H9 (cell line): ENCODE measurements at regions not wholly inside any gene's neighbourhood (a gene's known extent, or its start where the extent isn't known, plus 50 kb on each side); places are given as distances from the start of the nearest gene placed in this dataset.

Experiments used
- DNase-seq: peaks from one replicate; pipeline ENCODE4 v3.0.0-alpha.2; 2017
- H2AFZ ChIP-seq: one replicate; pipeline ENCODE4 v1.6.1; 2013; ENCODE audit warnings: mild to moderate bottlenecking, low read length, control low read depth, moderate library complexity
- H2AK5ac ChIP-seq: 2 replicates; pipeline ENCODE4 v1.6.1; 2013; ENCODE audit warnings: low read length, control low read depth, mixed read lengths; ENCODE audit not compliant: insufficient read length
- H2BK120ac ChIP-seq: one replicate; pipeline ENCODE4 v1.6.1; 2013; ENCODE audit warnings: low read depth, mild to moderate bottlenecking, low read length, control low read depth, inconsistent platforms; ENCODE audit not compliant: poor library complexity, severe bottlenecking
- H2BK12ac ChIP-seq: 2 replicates; pipeline ENCODE4 v1.6.1; 2013; ENCODE audit warnings: low read length, control low read depth, mixed read lengths, low read depth; ENCODE audit not compliant: insufficient read length
- H2BK15ac ChIP-seq: 2 replicates; pipeline ENCODE4 v1.6.1; 2013; ENCODE audit warnings: low read depth, low read length, control low read depth
- H2BK20ac ChIP-seq: one replicate; pipeline ENCODE4 v1.6.1; 2013; ENCODE audit warnings: low read depth, mild to moderate bottlenecking, low read length, control low read depth, inconsistent platforms; ENCODE audit not compliant: poor library complexity, severe bottlenecking
- H2BK5ac ChIP-seq: 2 replicates; pipeline ENCODE4 v1.6.1; 2013; ENCODE audit warnings: low read length, control low read depth, mixed read lengths; ENCODE audit not compliant: insufficient read length
- H3K14ac ChIP-seq: 2 replicates; pipeline ENCODE4 v1.6.1; 2013; ENCODE audit warnings: low read length, control low read depth; ENCODE audit not compliant: insufficient read depth
- H3K18ac ChIP-seq: 2 replicates; pipeline ENCODE4 v1.6.1; 2013; ENCODE audit warnings: low read depth, mild to moderate bottlenecking, mixed read lengths, low read length, control low read depth; ENCODE audit not compliant: insufficient read length
- H3K23ac ChIP-seq: 2 replicates; pipeline ENCODE4 v1.6.1; 2013; ENCODE audit warnings: low read length, control low read depth, mixed read lengths, low read depth; ENCODE audit not compliant: insufficient read length
- H3K23me2 ChIP-seq: 2 replicates; pipeline ENCODE4 v1.6.1; 2013; ENCODE audit warnings: low read depth, mild to moderate bottlenecking, mixed read lengths, low read length, control low read depth; ENCODE audit not compliant: insufficient read length, poor library complexity, severe bottlenecking
- H3K27ac ChIP-seq: 2 replicates; pipeline ENCODE4 v1.5.1; 2013; ENCODE audit warnings: low read length, control low read depth, mixed read lengths, low read depth; ENCODE audit not compliant: insufficient read length
- H3K27me3 ChIP-seq: 2 replicates; pipeline ENCODE4 v1.6.1; 2013; ENCODE audit warnings: low read length, control low read depth, inconsistent platforms; ENCODE audit not compliant: insufficient read depth
- H3K4ac ChIP-seq: 2 replicates; pipeline ENCODE4 v1.6.1; 2013; ENCODE audit warnings: low read depth, mild to moderate bottlenecking, control low read depth, inconsistent platforms, low read length, moderate library complexity
- H3K4me1 ChIP-seq: 2 replicates; pipeline ENCODE4 v1.6.1; 2013; ENCODE audit warnings: low read length, control low read depth, inconsistent platforms; ENCODE audit not compliant: insufficient read depth
- H3K4me2 ChIP-seq: 2 replicates; pipeline ENCODE4 v1.6.1; 2013; ENCODE audit warnings: low read length, control low read depth, mixed read lengths; ENCODE audit not compliant: insufficient read length, insufficient read depth
- H3K56ac ChIP-seq: 2 replicates; pipeline ENCODE4 v1.6.1; 2013; ENCODE audit warnings: low read depth, mild to moderate bottlenecking, mixed read lengths, low read length, control low read depth; ENCODE audit not compliant: insufficient read length
- H3K79me1 ChIP-seq: 2 replicates; pipeline ENCODE4 v1.6.1; 2013; ENCODE audit warnings: low read depth, mild to moderate bottlenecking, moderate library complexity, low read length, control low read depth, inconsistent platforms; ENCODE audit not compliant: insufficient read depth, poor library complexity, severe bottlenecking
- H3K79me2 ChIP-seq: 2 replicates; pipeline ENCODE4 v1.6.1; 2013; ENCODE audit warnings: low read length, control low read depth, inconsistent platforms; ENCODE audit not compliant: insufficient read depth
- H3K9ac ChIP-seq: 2 replicates; pipeline ENCODE4 v1.6.1; 2013; ENCODE audit warnings: low read length, control low read depth, mixed read lengths; ENCODE audit not compliant: insufficient read length; ENCODE audit errors: extremely low read depth
- H3K9me3 ChIP-seq: one replicate; pipeline ENCODE4 v1.6.1; 2013; ENCODE audit warnings: low read depth, low read length, inconsistent platforms; ENCODE audit not compliant: control insufficient read depth
- H3T11ph ChIP-seq: one replicate; pipeline ENCODE4 v1.6.1; 2013; ENCODE audit warnings: mild to moderate bottlenecking, low read length, control low read depth, inconsistent platforms
- H4K20me1 ChIP-seq: one replicate; pipeline ENCODE4 v1.6.1; 2013; ENCODE audit not compliant: control insufficient read depth, insufficient read length, insufficient read depth
- H4K5ac ChIP-seq: 2 replicates; pipeline ENCODE4 v1.6.1; 2013; ENCODE audit warnings: low read depth, mild to moderate bottlenecking, mixed read lengths, low read length, control low read depth; ENCODE audit not compliant: insufficient read length
- H4K8ac ChIP-seq: replicated peaks from 2 replicates; pipeline ENCODE4 v1.6.1; 2013; ENCODE audit warnings: low read length, control low read depth, mixed read lengths, low read depth; ENCODE audit not compliant: insufficient read length
- H4K91ac ChIP-seq: 2 replicates; pipeline ENCODE4 v1.6.1; 2013; ENCODE audit warnings: low read depth, mild to moderate bottlenecking, moderate library complexity, mixed read lengths, low read length, control low read depth; ENCODE audit not compliant: insufficient read length
- H3K27ac Mint-ChIP-seq, 3 experiments: 2 replicates in 2 of 3; 3 replicates in 1 of 3; pipeline ENCODE4 v1.8.0; 2020 to 2021; ENCODE audit warnings: mixed read lengths in 3 of 3, mild to moderate bottlenecking in 1 of 3, moderate library complexity in 1 of 3
- H3K27me3 Mint-ChIP-seq: 2 replicates; pipeline ENCODE4 v1.8.0; 2021; ENCODE audit warnings: low read depth, mild to moderate bottlenecking, moderate library complexity, mixed read lengths
- H3K36me3 Mint-ChIP-seq, 3 experiments: 2 replicates in 2 of 3; 3 replicates in 1 of 3; pipeline ENCODE4 v1.8.0; 2020 to 2021; ENCODE audit warnings: low read depth in 3 of 3, mixed read lengths in 3 of 3; ENCODE audit not compliant: insufficient read depth in 1 of 3
- H3K4me1 Mint-ChIP-seq, 2 experiments: 2 replicates each; pipeline ENCODE4 v1.8.0; 2020; ENCODE audit warnings: mixed read lengths in 2 of 2
- H3K4me3 Mint-ChIP-seq, 2 experiments: 2 replicates in 1 of 2; 3 replicates in 1 of 2; pipeline ENCODE4 v1.8.0; 2020 to 2021; ENCODE audit warnings: mild to moderate bottlenecking in 2 of 2, mixed read lengths in 2 of 2, moderate library complexity in 1 of 2
- H3K9me3 Mint-ChIP-seq, 2 experiments: 2 replicates in 1 of 2; 3 replicates in 1 of 2; pipeline ENCODE4 v1.8.0; 2020; ENCODE audit warnings: mild to moderate bottlenecking in 2 of 2, mixed read lengths in 2 of 2, moderate library complexity in 1 of 2
- CTCF ChIP-seq: fragments of 200-600 bp; sonication (generic); conservative IDR thresholded peaks from 3 replicates; pipeline ENCODE4 v1.8.0; 2021; ENCODE audit warnings: antibody characterized with exemption, mild to moderate bottlenecking
- WGBS: extraction: QIAGEN DNeasy Blood & Tissue Kit; methylation state at CpG from one replicate; pipeline ENCODE4 v1.1.7; 2013; ENCODE audit warnings: missing lambda C conversion rate, low lambda C conversion rate, mixed read lengths; ENCODE audit not compliant: insufficient read length; ENCODE audit errors: extremely low coverage; 5-methylcytosine and 5-hydroxymethylcytosine counted together

- Histone ChIP-seq H2AK5ac (no peak overlapping the region), H4K20me1 (no peaks in the 10 kb centered on the region), H2BK5ac (no peak overlapping the region), H2BK120ac (no peak overlapping the region), H3K4ac (no peak overlapping the region), H2BK12ac (no peak overlapping the region), H3K56ac (no peak overlapping the region), H3K27me3 (no peaks in the 10 kb centered on the region), H2BK15ac (no peak overlapping the region), H3K79me1 (no peaks in the 10 kb centered on the region), H3K14ac (no peak overlapping the region), H2AFZ (no peak overlapping the region), H3K18ac (no peak overlapping the region), H3K4me2 (no peak overlapping the region), H3K4me1 (no peaks in the 10 kb centered on the region; the same call in 1 of the 2 replicates), H4K91ac (no peak overlapping the region), H3K23ac (no peak overlapping the region), H3K9ac (no peak overlapping the region), H4K5ac (no peak overlapping the region), H3T11ph (no peak overlapping the region), H3K9me3 (no peaks in the 10 kb centered on the region), H3K79me2 (no peaks in the 10 kb centered on the region), H3K23me2 (no peaks in the 10 kb centered on the region), H3K27ac (no peak overlapping the region), H2BK20ac (no peak overlapping the region), H4K8ac (no peak overlapping the region)
- peaks cover 4 to 6% of the 10 kb centered on the region in 2 experiments for H3K4me1 Mint-ChIP-seq
- no peak for DNase-seq
- peaks cover 12 to 17% of the 10 kb centered on the region in 2 experiments for H3K9me3 Mint-ChIP-seq
- no peak overlapping the region for H3K27ac Mint-ChIP-seq
- H3K27me3 Mint-ChIP-seq: peaks cover 2% of the 10 kb centered on the region; the same call in 1 of the 2 replicates
- WGBS: no CpG with 5 or more reads among the region's 2 CpGs
- no peak for TF ChIP-seq CTCF
- peaks cover 0 to 7% (median 7%) of the 10 kb centered on the region in 3 experiments; a peak in 5 of 7 replicates for H3K36me3 Mint-ChIP-seq
- H3K4me3 Mint-ChIP-seq: no peak overlapping the region
Observed at GRCh38 chr11:62018981-62019664, 51.7 kb upstream of the FTH1 start.
